HEK293 (cell line): ENCODE measurements at regions not wholly inside any gene's neighbourhood (a gene's known extent, or its start where the extent isn't known, plus 50 kb on each side); places are given as distances from the start of the nearest gene placed in this dataset.

Experiments used
- CTCF ChIA-PET: fragments of 350-600 bp; formaldehyde crosslinking; extraction: SDS; loops from one replicate; lab custom pipeline; 2021; ENCODE audit warnings: antibody characterized with exemption; lab: Yijun Ruan, JAX
- POLR2A ChIA-PET: fragments of 300-600 bp; formaldehyde crosslinking; extraction: SDS; loops from one replicate; lab custom pipeline; 2020; ENCODE audit warnings: antibody characterized with exemption, inconsistent platforms; lab: Yijun Ruan, JAX
- H3K27ac ChIP-seq: fragments of 200-500 bp; sonication (Bioruptor generic); 2 replicates; pipeline ENCODE4 v1.5.1; 2014; ENCODE audit warnings: low read depth, low read length, control low read depth, inconsistent platforms; ENCODE audit errors: extremely low read depth
- H3K36me3 ChIP-seq, 2 experiments: fragments of 200-500 bp in 1 of 2; sonication (Bioruptor generic) in 1 of 2; 1 replicate in 1 of 2; 2 replicates in 1 of 2; pipeline ENCODE4 v1.5.1; 2014 to 2017; ENCODE audit warnings: inconsistent platforms in 2 of 2, low read length in 2 of 2; ENCODE audit not compliant: control insufficient read depth in 2 of 2, insufficient read depth in 1 of 2
- H3K4me1 ChIP-seq: fragments of 200-500 bp; sonication (Bioruptor generic); 2 replicates; pipeline ENCODE4 v1.5.1; 2014; ENCODE audit warnings: mild to moderate bottlenecking, low read length, inconsistent platforms; ENCODE audit not compliant: control insufficient read depth, insufficient read depth
- H3K4me3 ChIP-seq: 2 replicates; pipeline ENCODE4 v1.5.1; 2011; ENCODE audit warnings: low read depth, mild to moderate bottlenecking, control low read depth, low read length, moderate library complexity
- H3K9me3 ChIP-seq: fragments of 200-500 bp; sonication (Bioruptor generic); 2 replicates; pipeline ENCODE4 v1.5.1; 2014; ENCODE audit warnings: low read depth, low read length, inconsistent platforms; ENCODE audit not compliant: control insufficient read depth, insufficient read depth
- CTCF ChIP-seq: fragments of 450-650 bp; formaldehyde crosslinking; IDR thresholded peaks from 2 replicates; pipeline ENCODE4 v1.5.1; 2016; ENCODE audit warnings: missing biosample characterization, missing genetic modification characterization
- EGR2 ChIP-seq: fragments of 450-650 bp; formaldehyde crosslinking; IDR thresholded peaks from 2 replicates; pipeline ENCODE4 v1.5.1; 2016; ENCODE audit warnings: low read depth, missing biosample characterization, missing genetic modification characterization
- GLIS2 ChIP-seq: fragments of 450-650 bp; formaldehyde crosslinking; IDR thresholded peaks from 2 replicates; pipeline ENCODE4 v1.5.1; 2016; ENCODE audit warnings: missing biosample characterization, missing genetic modification characterization
- PRDM1 ChIP-seq: fragments of 450-650 bp; formaldehyde crosslinking; IDR thresholded peaks from 2 replicates; pipeline ENCODE4; 2016; ENCODE audit warnings: missing biosample characterization, missing genetic modification characterization
- SP2 ChIP-seq: fragments of 450-650 bp; formaldehyde crosslinking; IDR thresholded peaks from 2 replicates; pipeline ENCODE4 v1.5.1; 2016; ENCODE audit warnings: missing biosample characterization, missing genetic modification characterization
- ZBTB11 ChIP-seq: fragments of 450-650 bp; formaldehyde crosslinking; conservative IDR thresholded peaks from 2 replicates; pipeline ENCODE4 v1.5.1; 2016; ENCODE audit warnings: low read depth, missing biosample characterization, missing genetic modification characterization
- ZFHX2 ChIP-seq: fragments of 450-650 bp; formaldehyde crosslinking; conservative IDR thresholded peaks from 2 replicates; pipeline ENCODE4 v1.5.1; 2016; ENCODE audit warnings: missing biosample characterization, missing genetic modification characterization
- ZNF138 ChIP-seq: fragments of 450-650 bp; formaldehyde crosslinking; IDR thresholded peaks from 2 replicates; pipeline ENCODE4 v1.5.1; 2016; ENCODE audit warnings: missing biosample characterization, missing genetic modification characterization, borderline replicate concordance
- ZNF239 ChIP-seq: fragments of 450-650 bp; formaldehyde crosslinking; IDR thresholded peaks from 2 replicates; pipeline ENCODE4 v1.5.1; 2016; ENCODE audit warnings: missing biosample characterization, missing genetic modification characterization
- ZNF362 ChIP-seq: fragments of 450-650 bp; formaldehyde crosslinking; IDR thresholded peaks from 2 replicates; pipeline ENCODE4 v1.5.1; 2016; ENCODE audit warnings: missing biosample characterization, missing genetic modification characterization
- ZNF48 ChIP-seq: fragments of 450-650 bp; formaldehyde crosslinking; IDR thresholded peaks from 2 replicates; pipeline ENCODE4 v1.5.1; 2016; ENCODE audit warnings: missing biosample characterization, missing genetic modification characterization
- ZNF549 ChIP-seq: fragments of 450-650 bp; IDR thresholded peaks from 2 replicates; pipeline ENCODE4 v1.5.1; 2018; ENCODE audit warnings: missing biosample characterization, missing genetic modification characterization, mild to moderate bottlenecking, inconsistent platforms, moderate library complexity
- ZNF560 ChIP-seq: fragments of 450-650 bp; formaldehyde crosslinking; IDR thresholded peaks from 2 replicates; pipeline ENCODE4 v1.5.1; 2017; ENCODE audit warnings: missing biosample characterization, missing genetic modification characterization, borderline replicate concordance
- ZNF561 ChIP-seq: fragments of 450-650 bp; IDR thresholded peaks from 2 replicates; pipeline ENCODE4 v1.5.1; 2018; ENCODE audit warnings: missing biosample characterization, missing genetic modification characterization, borderline replicate concordance
- ZNF677 ChIP-seq: fragments of 450-650 bp; IDR thresholded peaks from 2 replicates; pipeline ENCODE4 v1.5.0; 2018; ENCODE audit warnings: missing biosample characterization, mild to moderate bottlenecking, missing genetic modification characterization, moderate library complexity
- ZNF791 ChIP-seq: fragments of 450-650 bp; formaldehyde crosslinking; IDR thresholded peaks from 2 replicates; pipeline ENCODE4 v1.5.1; 2016; ENCODE audit warnings: missing biosample characterization, missing genetic modification characterization
- ZSCAN4 ChIP-seq: fragments of 450-650 bp; formaldehyde crosslinking; IDR thresholded peaks from 2 replicates; pipeline ENCODE4 v1.5.1; 2017; ENCODE audit warnings: missing biosample characterization, missing genetic modification characterization
- ZXDB ChIP-seq: fragments of 450-650 bp; formaldehyde crosslinking; IDR thresholded peaks from 2 replicates; pipeline ENCODE4 v1.5.1; 2016; ENCODE audit warnings: missing biosample characterization, missing genetic modification characterization

- CTCF ChIA-PET: interaction anchor here (0.6 to 0.7 kb wide), 2 partner anchors 70 to 553 kb away, joined by 3 to 4 read pairs; no protein-coding TSS in a partner anchor
- H3K27ac ChIP-seq: no peak overlapping the region
- TF ChIP-seq PRDM1 (peak; percentile 65), ZNF138 (tag by site-specific recombination) (no peak)
- H3K36me3 ChIP-seq: no peaks in the 10 kb centered on the region
- H3K9me3 ChIP-seq: no peaks in the 10 kb centered on the region
- H3K4me1 ChIP-seq: no peaks in the 10 kb centered on the region
- H3K4me3 ChIP-seq: no peak overlapping the region
- POLR2A ChIA-PET: no interaction called here
Observed at GRCh38 chr1:167149793-167150491, 56.1 kb downstream of the STYXL2 start.

GRCh38 chr1:167150492-167150833, 56.6 kb downstream of the STYXL2 start:
- POLR2A ChIA-PET: no interaction called here
- TF ChIP-seq ZSCAN4: no peak
- TF ChIP-seq ZNF561: no peak
- TF ChIP-seq ZNF677: no peak
- TF ChIP-seq SP2 (tag by site-specific recombination): no peak
- TF ChIP-seq ZNF239 (tag by site-specific recombination): no peak
- no peak for TF ChIP-seq CTCF
- TF ChIP-seq ZXDB (tag by site-specific recombination): no peak
- no peak for TF ChIP-seq ZNF791
- no peak for TF ChIP-seq ZNF362 (tag by site-specific recombination)
- TF ChIP-seq ZNF560 (tag by site-specific recombination): no peak
- TF ChIP-seq ZNF48 (tag by site-specific recombination): no peak

GRCh38 chr1:167152192-167152876, 58.5 kb downstream of the STYXL2 start:
- Histone ChIP-seq H3K36me3 (no peaks in the 10 kb centered on the region), H3K27ac (no peak overlapping the region), H3K4me3 (no peak overlapping the region), H3K4me1 (no peaks in the 10 kb centered on the region), H3K9me3 (no peaks in the 10 kb centered on the region)
- ChIA-PET POLR2A (no interaction called here), CTCF (interaction anchor here (0.9 kb wide), 1 partner anchor 32 kb away, joined by 3 read pairs; no protein-coding TSS in a partner anchor)
- peak; percentile 39; the same call in 1 of the 2 replicates for TF ChIP-seq ZFHX2 (tag by site-specific recombination)
- no peak for TF ChIP-seq GLIS2 (tag by site-specific recombination)
- no peak for TF ChIP-seq ZNF549 (tag by site-specific recombination)
- TF ChIP-seq ZBTB11 (tag by site-specific recombination): peak; percentile 79
- peak; percentile 22; the same call in 1 of the 2 replicates for TF ChIP-seq EGR2 (tag by site-specific recombination)

More at GRCh38 chr1:167150492-167150833, 56.6 kb downstream of the STYXL2 start:
- H3K27ac ChIP-seq: no peak overlapping the region
- CTCF ChIA-PET: interaction anchor here (0.7 kb wide), 1 partner anchor 70 kb away, joined by 3 read pairs; no protein-coding TSS in a partner anchor
- no peaks in the 10 kb centered on the region for H3K4me1 ChIP-seq
- H3K4me3 ChIP-seq: no peak overlapping the region
- H3K9me3 ChIP-seq: no peaks in the 10 kb centered on the region
- no peaks in the 10 kb centered on the region for H3K36me3 ChIP-seq
